Osteoblast (primary cell): ENCODE measurements at regions not wholly inside any gene's neighbourhood (a gene's known extent, or its start where the extent isn't known, plus 50 kb on each side); places are given as distances from the start of the nearest gene placed in this dataset.
A peak's percentile ranks its signal among the peaks of the same experiment; 100 is the strongest.

Experiments used
- DNase-seq: peaks from one replicate; pipeline ENCODE4 v3.0.0; 2011; ENCODE audit warnings: low spot score, mixed read lengths; ENCODE audit not compliant: insufficient read length; ENCODE audit errors: missing footprints
- H2AFZ ChIP-seq: 2 replicates; pipeline ENCODE4 v1.6.0; 2011; ENCODE audit warnings: mild to moderate bottlenecking, low read length
- H3K27ac ChIP-seq: 2 replicates; pipeline ENCODE4 v1.5.1; 2011; ENCODE audit warnings: mild to moderate bottlenecking, low read depth, low read length, moderate library complexity
- H3K27me3 ChIP-seq: 2 replicates; pipeline ENCODE4 v1.6.0; 2012; ENCODE audit warnings: mild to moderate bottlenecking, control low read depth, inconsistent platforms, low read length, moderate library complexity; ENCODE audit not compliant: insufficient read depth
- H3K36me3 ChIP-seq: 2 replicates; pipeline ENCODE4 v1.5.1; 2011; ENCODE audit warnings: mild to moderate bottlenecking, low read length, control low read depth, moderate library complexity; ENCODE audit not compliant: insufficient read depth
- H3K4me1 ChIP-seq: 2 replicates; pipeline ENCODE4 v1.5.1; 2011; ENCODE audit warnings: mild to moderate bottlenecking, low read length, control low read depth, moderate library complexity; ENCODE audit not compliant: insufficient read depth
- H3K4me2 ChIP-seq: 2 replicates; pipeline ENCODE4 v1.6.0; 2011; ENCODE audit warnings: mild to moderate bottlenecking, low read length; ENCODE audit not compliant: insufficient read depth
- H3K4me3 ChIP-seq: fragments of 200-600 bp; sonication (generic); 3 replicates; pipeline ENCODE4 v1.5.1; 2012; ENCODE audit warnings: mild to moderate bottlenecking, low read length, inconsistent platforms; ENCODE audit not compliant: insufficient read depth
- H3K79me2 ChIP-seq: 2 replicates; pipeline ENCODE4 v1.6.0; 2012; ENCODE audit warnings: mild to moderate bottlenecking, low read length, control low read depth, inconsistent platforms; ENCODE audit not compliant: insufficient read depth
- H3K9me3 ChIP-seq: 2 replicates; pipeline ENCODE4 v1.5.1; 2011; ENCODE audit warnings: low read depth, low read length, control low read depth
- H4K20me1 ChIP-seq: 2 replicates; pipeline ENCODE4 v1.6.0; 2012; ENCODE audit warnings: mild to moderate bottlenecking, low read length, control low read depth; ENCODE audit not compliant: insufficient read depth
- CTCF ChIP-seq: IDR thresholded peaks from 2 replicates; pipeline ENCODE4 v1.5.1; 2011; ENCODE audit warnings: mild to moderate bottlenecking, low read depth, low read length, moderate library complexity; ENCODE audit errors: extremely low read depth

DNA sequence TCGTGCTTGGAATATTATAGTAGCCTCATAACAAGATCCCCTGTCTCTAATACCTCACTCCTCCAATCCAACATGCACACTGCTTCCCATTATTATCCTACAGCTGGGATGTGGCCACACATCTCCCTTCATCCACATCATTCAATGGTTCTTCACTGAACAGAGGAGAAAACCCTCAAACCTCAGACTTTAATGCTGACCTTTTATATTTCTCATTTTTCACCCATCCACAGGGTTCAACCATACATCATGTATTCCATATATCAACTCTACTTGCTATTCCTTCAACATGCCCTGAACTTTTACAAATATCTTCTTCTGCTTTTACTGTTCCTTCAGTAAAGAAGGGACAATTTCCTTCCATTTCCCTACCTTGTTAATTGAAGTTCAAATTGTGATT is 396.8 kb downstream of the TLE4 start:
- Histone ChIP-seq H3K27me3 (no peaks in the 10 kb centered on the region), H3K36me3 (no peaks in the 10 kb centered on the region), H2AFZ (no peak overlapping the region), H3K4me1 (no peaks in the 10 kb centered on the region), H3K4me2 (no peak overlapping the region), H3K9me3 (no peaks in the 10 kb centered on the region), H3K79me2 (no peaks in the 10 kb centered on the region), H3K27ac (no peak overlapping the region), H4K20me1 (no peaks in the 10 kb centered on the region), H3K4me3 (no peak overlapping the region)
- no peak for TF ChIP-seq CTCF
- no peak for DNase-seq

- Histone ChIP-seq H3K79me2 (no peaks in the 10 kb centered on the region), H3K27me3 (no peaks in the 10 kb centered on the region), H3K36me3 (no peaks in the 10 kb centered on the region), H2AFZ (peak overlapping the region; percentile 43), H3K9me3 (no peaks in the 10 kb centered on the region), H3K4me3 (no peak overlapping the region), H4K20me1 (no peaks in the 10 kb centered on the region), H3K4me2 (no peak overlapping the region), H3K4me1 (no peaks in the 10 kb centered on the region), H3K27ac (no peak overlapping the region)
- DNase-seq, result no peak
- TF ChIP-seq CTCF, result no peak
Observed at GRCh38 chr9:79962836-79963235, 391.1 kb downstream of the TLE4 start.

DNA sequence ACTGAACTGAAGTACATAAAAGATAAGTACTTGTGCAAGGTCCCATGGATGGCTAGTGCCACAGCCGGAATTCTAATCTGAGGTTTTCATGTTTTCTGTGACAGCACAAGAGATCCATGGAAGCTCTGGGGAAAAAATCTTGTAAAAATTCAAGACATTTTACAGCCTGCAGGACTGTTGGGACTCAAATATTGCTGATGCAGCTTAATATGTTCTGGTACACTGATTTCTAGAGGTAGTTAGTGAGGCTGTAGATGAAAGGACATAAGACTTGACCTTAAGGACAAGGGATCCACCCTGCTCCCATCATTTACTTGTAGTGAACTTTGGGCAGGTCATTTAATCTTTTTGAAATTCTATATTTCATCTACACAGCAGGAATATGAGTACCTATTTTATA is 390.4 kb downstream of the TLE4 start:
- H3K9me3 ChIP-seq, result no peaks in the 10 kb centered on the region
- DNase-seq, result no peak
- H3K36me3 ChIP-seq, result no peaks in the 10 kb centered on the region
- no peaks in the 10 kb centered on the region for H4K20me1 ChIP-seq
- no peaks in the 10 kb centered on the region for H3K79me2 ChIP-seq
- no peaks in the 10 kb centered on the region for H3K4me1 ChIP-seq
- H2AFZ ChIP-seq, result no peak overlapping the region
- no peaks in the 10 kb centered on the region for H3K27me3 ChIP-seq
- H3K4me2 ChIP-seq, result no peak overlapping the region
- H3K27ac ChIP-seq, result no peak overlapping the region
- TF ChIP-seq CTCF, result no peak
- H3K4me3 ChIP-seq, result no peak overlapping the region

GRCh38 chr9:79955300-79955699 is 383.5 kb downstream of the TLE4 start:
- Histone ChIP-seq H3K27me3 (no peaks in the 10 kb centered on the region), H3K27ac (no peak overlapping the region), H4K20me1 (no peaks in the 10 kb centered on the region), H3K9me3 (no peaks in the 10 kb centered on the region), H2AFZ (no peak overlapping the region), H3K4me2 (no peak overlapping the region), H3K79me2 (no peaks in the 10 kb centered on the region), H3K4me1 (peaks cover 8% of the 10 kb centered on the region), H3K36me3 (no peaks in the 10 kb centered on the region), H3K4me3 (no peak overlapping the region)
- no peak for DNase-seq
- peak; percentile 42 for TF ChIP-seq CTCF
